ENCODE measurements at regions not wholly inside any gene's neighbourhood (a gene's known extent, or its start where the extent isn't known, plus 50 kb on each side); places are given as distances from the start of the nearest gene placed in this dataset.

DNA sequence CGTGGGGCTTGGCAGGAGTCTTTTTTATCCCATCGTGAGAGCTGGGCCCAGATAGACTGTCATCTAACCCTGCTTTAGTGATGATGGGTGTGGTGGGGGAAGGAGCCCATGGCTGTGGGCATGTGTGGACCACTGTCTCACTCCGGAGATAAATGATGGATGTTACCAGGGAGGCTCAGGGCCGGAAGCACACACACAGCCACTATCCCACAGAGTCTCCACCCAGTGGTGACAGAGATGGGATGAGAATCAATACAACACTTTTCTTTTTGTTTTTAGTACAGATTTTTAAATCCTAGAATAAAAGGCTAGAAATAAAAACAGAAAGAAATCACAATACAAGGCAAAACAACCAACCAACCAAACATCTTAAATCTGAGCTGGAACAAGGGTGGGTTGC, 233.4 kb downstream of the SOX11 start:
- Histone ChIP-seq H3K27me3 (ENCODE audit: insufficient read depth) (no peaks in the 10 kb centered on the region), H3K79me2 (ENCODE audit: insufficient read depth) (no peaks in the 10 kb centered on the region), H3K27ac (ENCODE audit: low read depth in 2 of 2, low read length in 1 of 2) (no peak overlapping the region), H3K9me3 (no peaks in the 10 kb centered on the region; the same call in 1 of the 2 replicates), H2AFZ (ENCODE audit: low read depth) (no peak overlapping the region), H3K4me3 (ENCODE audit: low read depth in 2 of 2, low read length in 1 of 2) (no peak overlapping the region), H3K36me3 (replicated peaks in 1 of 2; ENCODE audit: control insufficient read depth in 1 of 2, insufficient read depth in 2 of 2, low read length in 1 of 2) (no peaks in the 10 kb centered on the region), H3K4me1 (ENCODE audit: control insufficient read depth in 1 of 2, insufficient read depth in 2 of 2, low read depth in 1 of 2, low read length in 1 of 2) (peaks cover 0 to 17% of the 10 kb centered on the region in 2 experiments; a peak in 2 of 4 replicates), H3K4me2 (no peak overlapping the region), H3F3A (replicated peaks; ENCODE audit: insufficient read depth) (no peaks in the 10 kb centered on the region), H4K20me1 (ENCODE audit: insufficient read depth) (no peaks in the 10 kb centered on the region), H3K9me2 (0 out of 2 replicates have a peak, but pooled peaks cover 4% of the 10 kb centered on the region), H3K9ac (no peak overlapping the region)
- 41% methylated on average over 4 of the region's 4 CpGs for WGBS (ENCODE audit: low lambda C conversion rate)
- TF ChIP-seq SMC3 (IDR thresholded peaks at IDR 0.05; ENCODE audit: low read depth, low read length) (no peak), MEF2A (IDR thresholded peaks at IDR 0.05; ENCODE audit: borderline replicate concordance, low read depth) (no peak), ELF1 (IDR thresholded peaks at IDR 0.05) (no peak), RXRA (IDR thresholded peaks at IDR 0.05; ENCODE audit: borderline replicate concordance, low read depth) (no peak), RCOR1 (IDR thresholded peaks at IDR 0.05; ENCODE audit: low read length) (no peak), MXI1 (IDR thresholded peaks at IDR 0.05; ENCODE audit: low read depth, low read length) (no peak), FOSL2 (IDR thresholded peaks at IDR 0.05; ENCODE audit: borderline replicate concordance, low read depth) (no peak)
- TF ChIP-seq, protein P1, sequence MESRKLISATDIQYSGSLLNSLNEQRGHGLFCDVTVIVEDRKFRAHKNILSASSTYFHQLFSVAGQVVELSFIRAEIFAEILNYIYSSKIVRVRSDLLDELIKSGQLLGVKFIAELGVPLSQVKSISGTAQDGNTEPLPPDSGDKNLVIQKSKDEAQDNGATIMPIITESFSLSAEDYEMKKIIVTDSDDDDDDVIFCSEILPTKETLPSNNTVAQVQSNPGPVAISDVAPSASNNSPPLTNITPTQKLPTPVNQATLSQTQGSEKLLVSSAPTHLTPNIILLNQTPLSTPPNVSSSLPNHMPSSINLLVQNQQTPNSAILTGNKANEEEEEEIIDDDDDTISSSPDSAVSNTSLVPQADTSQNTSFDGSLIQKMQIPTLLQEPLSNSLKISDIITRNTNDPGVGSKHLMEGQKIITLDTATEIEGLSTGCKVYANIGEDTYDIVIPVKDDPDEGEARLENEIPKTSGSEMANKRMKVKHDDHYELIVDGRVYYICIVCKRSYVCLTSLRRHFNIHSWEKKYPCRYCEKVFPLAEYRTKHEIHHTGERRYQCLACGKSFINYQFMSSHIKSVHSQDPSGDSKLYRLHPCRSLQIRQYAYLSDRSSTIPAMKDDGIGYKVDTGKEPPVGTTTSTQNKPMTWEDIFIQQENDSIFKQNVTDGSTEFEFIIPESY (IDR thresholded peaks at IDR 0.05; ENCODE audit: borderline replicate concordance, low read depth): no peak
- TF ChIP-seq, protein P2, sequence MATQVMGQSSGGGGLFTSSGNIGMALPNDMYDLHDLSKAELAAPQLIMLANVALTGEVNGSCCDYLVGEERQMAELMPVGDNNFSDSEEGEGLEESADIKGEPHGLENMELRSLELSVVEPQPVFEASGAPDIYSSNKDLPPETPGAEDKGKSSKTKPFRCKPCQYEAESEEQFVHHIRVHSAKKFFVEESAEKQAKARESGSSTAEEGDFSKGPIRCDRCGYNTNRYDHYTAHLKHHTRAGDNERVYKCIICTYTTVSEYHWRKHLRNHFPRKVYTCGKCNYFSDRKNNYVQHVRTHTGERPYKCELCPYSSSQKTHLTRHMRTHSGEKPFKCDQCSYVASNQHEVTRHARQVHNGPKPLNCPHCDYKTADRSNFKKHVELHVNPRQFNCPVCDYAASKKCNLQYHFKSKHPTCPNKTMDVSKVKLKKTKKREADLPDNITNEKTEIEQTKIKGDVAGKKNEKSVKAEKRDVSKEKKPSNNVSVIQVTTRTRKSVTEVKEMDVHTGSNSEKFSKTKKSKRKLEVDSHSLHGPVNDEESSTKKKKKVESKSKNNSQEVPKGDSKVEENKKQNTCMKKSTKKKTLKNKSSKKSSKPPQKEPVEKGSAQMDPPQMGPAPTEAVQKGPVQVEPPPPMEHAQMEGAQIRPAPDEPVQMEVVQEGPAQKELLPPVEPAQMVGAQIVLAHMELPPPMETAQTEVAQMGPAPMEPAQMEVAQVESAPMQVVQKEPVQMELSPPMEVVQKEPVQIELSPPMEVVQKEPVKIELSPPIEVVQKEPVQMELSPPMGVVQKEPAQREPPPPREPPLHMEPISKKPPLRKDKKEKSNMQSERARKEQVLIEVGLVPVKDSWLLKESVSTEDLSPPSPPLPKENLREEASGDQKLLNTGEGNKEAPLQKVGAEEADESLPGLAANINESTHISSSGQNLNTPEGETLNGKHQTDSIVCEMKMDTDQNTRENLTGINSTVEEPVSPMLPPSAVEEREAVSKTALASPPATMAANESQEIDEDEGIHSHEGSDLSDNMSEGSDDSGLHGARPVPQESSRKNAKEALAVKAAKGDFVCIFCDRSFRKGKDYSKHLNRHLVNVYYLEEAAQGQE (IDR thresholded peaks at IDR 0.05; ENCODE audit: low read depth, low read length): no peak
- ChIA-PET POLR2A (no interaction called here), CTCF (interaction anchor here (0.7 to 3.8 kb wide), 8 partner anchors 10 to 847 kb away, joined by 3 to 18 read pairs (median 4); no protein-coding TSS in a partner anchor)
- DNase-seq: no peak

DNA sequence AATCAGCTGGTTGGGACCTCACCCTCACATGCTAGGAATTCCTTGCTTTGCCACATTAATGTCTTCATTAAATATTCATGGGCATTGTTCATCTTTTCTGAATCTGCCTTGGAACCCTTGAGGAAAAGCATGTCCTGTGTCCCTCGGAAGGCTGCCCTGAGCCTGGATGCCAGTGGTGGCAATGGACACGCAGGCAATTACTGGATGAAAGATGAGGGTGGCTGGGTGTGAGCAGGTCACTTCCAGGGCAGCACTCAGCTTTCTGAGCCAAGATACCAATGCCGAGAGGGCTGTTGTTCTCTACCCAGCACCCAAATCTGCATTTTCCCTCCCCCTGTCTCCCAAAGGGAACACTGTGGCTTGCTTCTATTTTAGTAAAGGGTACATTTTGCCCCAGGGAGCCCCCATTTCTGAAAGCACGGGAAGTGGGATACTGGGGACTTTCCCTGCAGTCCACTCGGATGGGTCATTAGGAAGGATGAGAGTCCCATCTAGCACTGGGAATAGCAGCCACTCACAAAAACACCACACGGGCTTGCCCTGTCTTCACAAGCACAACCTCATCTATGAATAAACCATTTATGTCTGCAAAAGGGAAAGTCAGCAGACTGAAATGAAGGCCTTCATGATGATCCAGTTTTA, 234.8 kb downstream of the SOX11 start:
- Histone ChIP-seq H3K9ac (no peak overlapping the region), H3K79me2 (ENCODE audit: insufficient read depth) (no peaks in the 10 kb centered on the region), H3K27me3 (ENCODE audit: insufficient read depth) (no peaks in the 10 kb centered on the region), H3K4me3 (ENCODE audit: low read depth in 2 of 2, low read length in 1 of 2) (no peak overlapping the region), H3K9me3 (no peaks in the 10 kb centered on the region; the same call in 1 of the 2 replicates), H3F3A (replicated peaks; ENCODE audit: insufficient read depth) (no peaks in the 10 kb centered on the region), H3K36me3 (replicated peaks in 1 of 2; ENCODE audit: control insufficient read depth in 1 of 2, insufficient read depth in 2 of 2, low read length in 1 of 2) (no peaks in the 10 kb centered on the region), H2AFZ (ENCODE audit: low read depth) (no peak overlapping the region), H4K20me1 (ENCODE audit: insufficient read depth) (no peaks in the 10 kb centered on the region), H3K9me2 (0 out of 2 replicates have a peak, but pooled peaks cover 4% of the 10 kb centered on the region), H3K27ac (ENCODE audit: low read depth in 2 of 2, low read length in 1 of 2) (no peak overlapping the region; a peak in 1 of 4 replicates), H3K4me1 (ENCODE audit: control insufficient read depth in 1 of 2, insufficient read depth in 2 of 2, low read depth in 1 of 2, low read length in 1 of 2) (peaks cover 0 to 14% of the 10 kb centered on the region in 2 experiments; a peak in 2 of 4 replicates), H3K4me2 (no peak overlapping the region)
- CTCF ChIA-PET: interaction anchor here (1.1 to 3.8 kb wide), 2 partner anchors 12 to 25 kb away, joined by 3 to 18 read pairs; no protein-coding TSS in a partner anchor
- 21% methylated on average over 6 of the region's 6 CpGs for whole genome bisulfite sequencing (ENCODE audit: low lambda C conversion rate)
- peak; percentile 38 for DNase-seq
- POLR2A ChIA-PET: no interaction called here
- TF ChIP-seq GATA2 (CRISPR knock-in tag; IDR thresholded peaks at IDR 0.05) (peak; percentile 45; the same call in 1 of the 2 replicates), SIN3A (IDR thresholded peaks at IDR 0.05; ENCODE audit: borderline replicate concordance, low read depth, low read length) (no peak), MXI1 (IDR thresholded peaks at IDR 0.05; ENCODE audit: low read depth, low read length) (no peak)
- TF ChIP-seq, protein P3, sequence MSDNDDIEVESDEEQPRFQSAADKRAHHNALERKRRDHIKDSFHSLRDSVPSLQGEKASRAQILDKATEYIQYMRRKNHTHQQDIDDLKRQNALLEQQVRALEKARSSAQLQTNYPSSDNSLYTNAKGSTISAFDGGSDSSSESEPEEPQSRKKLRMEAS (IDR thresholded peaks at IDR 0.05; ENCODE audit: low read depth): no peak

Measured in SK-N-SH (cell line).